GM19397 (cell line): ENCODE measurements at regions not wholly inside any gene's neighbourhood (a gene's known extent, or its start where the extent isn't known, plus 50 kb on each side); places are given as distances from the start of the nearest gene placed in this dataset.
"Not testable (repeated sequence)": the region's sequence is repeated elsewhere in the genome, so short reads cannot be mapped to it uniquely, and the experiment has no call there.

Experiments
- ATAC-seq: cut with Tn5 transposase; IDR thresholded peaks from one replicate; pipeline ENCODE4 v1.9.1; 2021; ENCODE audit warnings: mild to moderate bottlenecking, moderate library complexity; ENCODE audit not compliant: unreplicated experiment

- ATAC-seq: no peak
Measured at GRCh38 chr3:86563400-86563970, 427.5 kb downstream of the VGLL3 start.

- ATAC-seq: no peak
Measured at GRCh38 chr3:86562090-86562489, 428.9 kb downstream of the VGLL3 start.

- no peak for ATAC-seq
Measured at GRCh38 chr3:86561215-86561614, 429.7 kb downstream of the VGLL3 start.

GRCh38 chr3:86554383-86554782, 436.6 kb downstream of the VGLL3 start:
- ATAC-seq: no peak

GRCh38 chr3:86547692-86548091, 443.3 kb downstream of the VGLL3 start:
- no peak for ATAC-seq

- ATAC-seq: no peak
Measured at GRCh38 chr3:86537171-86537570, 453.8 kb downstream of the VGLL3 start.

GRCh38 chr3:86519819-86520218, 471.1 kb downstream of the VGLL3 start:
- ATAC-seq: no peak

- ATAC-seq: no peak
Measured at GRCh38 chr3:86481636-86482035, 509.3 kb downstream of the VGLL3 start.

GRCh38 chr3:86481031-86481430, 509.9 kb downstream of the VGLL3 start:
- no peak for ATAC-seq

- ATAC-seq: no peak
Measured at GRCh38 chr3:86464180-86464579, 526.8 kb downstream of the VGLL3 start.

GRCh38 chr3:86451749-86452148, 539.2 kb downstream of the VGLL3 start:
- no peak for ATAC-seq

- ATAC-seq: no peak
Measured at GRCh38 chr3:86438544-86438943, 552.4 kb downstream of the VGLL3 start.

- no peak for ATAC-seq
Measured at GRCh38 chr3:86427343-86427742, 563.6 kb downstream of the VGLL3 start.

GRCh38 chr3:86420990-86421739, 569.8 kb downstream of the VGLL3 start:
- ATAC-seq: no peak

GRCh38 chr3:86418861-86419260, 572.1 kb downstream of the VGLL3 start:
- ATAC-seq: no peak

GRCh38 chr3:86416334-86416733, 574.6 kb downstream of the VGLL3 start:
- no peak for ATAC-seq

GRCh38 chr3:86413645-86414044, 577.3 kb downstream of the VGLL3 start:
- no peak for ATAC-seq

GRCh38 chr3:86410587-86410986, 580.4 kb downstream of the VGLL3 start:
- ATAC-seq: no peak

- not testable (repeated sequence) for ATAC-seq
Measured at GRCh38 chr3:86389759-86390158, 601.2 kb downstream of the VGLL3 start.

- ATAC-seq: no peak
Measured at GRCh38 chr3:86388820-86389219, 602.1 kb downstream of the VGLL3 start.

- ATAC-seq: no peak
Measured at GRCh38 chr3:86382556-86382955, 608.4 kb downstream of the VGLL3 start.

GRCh38 chr3:86381247-86381646, 609.7 kb downstream of the VGLL3 start:
- no peak for ATAC-seq

GRCh38 chr3:86379280-86379679, 611.7 kb downstream of the VGLL3 start:
- no peak for ATAC-seq
